Glomerular visceral epithelial cell (primary cell): ENCODE measurements at regions not wholly inside any gene's neighbourhood (a gene's known extent, or its start where the extent isn't known, plus 50 kb on each side); places are given as distances from the start of the nearest gene placed in this dataset.
"Not testable (repeated sequence)": the region's sequence is repeated elsewhere in the genome, so short reads cannot be mapped to it uniquely, and the experiment has no call there.

ENCODE experiments used
- DNase-seq: peaks from one replicate; pipeline ENCODE4 v3.0.0-alpha.2; 2016; ENCODE audit errors: extremely low spot score

- DNase-seq = no peak
These were observed 51.8 kb upstream of the AGR3 start for GRCh38 chr7:16933296-16934279.

DNA sequence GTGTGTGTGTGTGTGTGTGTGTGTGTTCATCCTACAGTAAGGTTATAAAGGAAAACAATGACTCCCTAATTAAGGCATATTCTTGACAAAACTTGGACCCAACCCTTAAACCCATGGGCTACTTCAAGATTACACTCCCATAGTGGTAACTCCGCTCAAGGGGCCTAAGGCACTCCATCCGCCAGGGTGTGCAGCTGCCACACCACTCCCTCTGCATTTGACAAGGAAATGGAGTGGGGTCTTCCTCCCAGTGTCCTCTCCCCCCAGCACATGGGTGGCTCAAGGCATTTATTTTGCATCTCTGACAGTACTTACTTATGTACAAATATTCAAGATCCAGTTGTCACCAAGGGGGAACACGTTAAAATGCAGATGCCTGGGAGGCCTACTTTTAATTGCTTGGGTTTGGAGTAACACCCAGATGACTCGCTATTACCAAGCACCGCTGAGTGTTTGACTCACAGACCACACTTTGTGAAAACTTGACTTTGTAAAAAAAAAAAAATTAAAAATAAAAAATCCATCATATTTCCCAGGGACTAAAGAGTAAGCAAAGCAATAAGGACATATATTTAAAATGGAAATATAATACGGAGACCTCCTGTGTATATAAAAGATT is 53.0 kb upstream of the AGR3 start:
- DNase-seq = no peak

DNA sequence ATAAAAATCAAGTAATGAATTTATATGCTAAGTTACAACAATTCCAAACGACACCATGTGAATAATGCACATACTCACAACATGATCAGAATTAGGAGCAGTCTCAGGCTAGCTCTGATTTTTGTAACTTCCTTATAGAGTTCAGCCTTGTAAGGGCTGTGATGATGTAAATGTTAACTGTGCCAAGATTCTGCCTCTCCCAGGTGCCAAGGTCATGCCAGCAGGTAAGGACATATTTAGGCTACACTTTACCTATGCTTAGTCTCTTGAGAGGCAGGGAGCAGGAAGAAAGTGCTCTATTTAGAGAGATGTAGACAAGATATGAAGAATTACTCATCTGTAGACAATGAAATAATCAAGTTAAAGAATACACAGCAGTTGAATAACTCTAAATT is 53.6 kb upstream of the AGR3 start:
- no peak for DNase-seq

- no peak for DNase-seq
These were observed 55.0 kb upstream of the AGR3 start for GRCh38 chr7:16936626-16937422.

- DNase-seq = no peak
These were observed 57.4 kb upstream of the AGR3 start for GRCh38 chr7:16939161-16939560.

DNA sequence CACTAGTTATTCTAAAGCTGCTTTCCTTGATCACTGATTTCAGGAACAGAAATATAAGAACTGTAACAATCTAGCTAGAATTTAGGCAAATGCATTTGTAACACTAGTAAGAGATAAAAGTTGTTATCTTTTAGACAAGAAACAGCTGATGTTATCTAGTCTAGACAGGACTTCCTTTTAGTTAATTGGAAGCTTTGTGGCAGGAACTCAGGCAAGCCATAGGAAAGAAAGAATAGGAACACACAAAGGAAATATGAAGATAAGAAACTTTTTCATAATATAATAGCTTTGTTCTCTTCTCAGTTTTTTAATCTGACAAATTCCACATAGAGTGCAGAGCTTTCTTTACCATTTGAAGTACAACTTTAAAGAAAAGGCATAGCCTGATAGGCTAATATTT is 59.0 kb upstream of the AGR3 start:
- no peak for DNase-seq

GRCh38 chr7:16942929-16943509 is 61.2 kb upstream of the AGR3 start:
- no peak for DNase-seq

- no peak for DNase-seq
These were observed 63.2 kb upstream of the AGR3 start for GRCh38 chr7:16944936-16945335.

- no peak for DNase-seq
These were observed 63.6 kb upstream of the AGR3 start for GRCh38 chr7:16945372-16945771.

DNA sequence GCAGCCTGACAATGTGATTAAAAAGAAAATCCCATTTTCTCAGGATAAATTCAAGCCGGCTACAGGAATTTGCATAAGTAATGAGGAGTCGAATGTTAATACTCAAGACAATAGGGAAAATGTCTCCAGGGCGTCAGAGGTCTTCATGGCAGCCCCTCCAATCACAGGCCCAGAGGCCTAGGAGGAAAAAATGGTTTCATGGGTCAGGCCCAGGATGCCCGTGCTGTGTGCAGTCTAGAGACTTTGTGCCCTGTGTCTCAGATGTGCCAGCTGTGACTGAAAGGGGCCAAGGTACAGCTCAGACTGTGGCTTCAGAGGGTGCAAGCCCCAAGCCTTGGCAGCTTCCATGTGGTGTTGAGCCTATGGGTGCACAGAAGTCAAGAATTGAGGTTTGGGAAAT is 66.3 kb upstream of the AGR3 start:
- DNase-seq = not testable (repeated sequence)

GRCh38 chr7:16951483-16952080 is 69.8 kb upstream of the AGR3 start:
- DNase-seq = peak; percentile 8

- DNase-seq = no peak
These were observed 72.5 kb upstream of the AGR3 start for GRCh38 chr7:16954321-16954720.

GRCh38 chr7:16958724-16959123 is 76.9 kb upstream of the AGR3 start:
- no peak for DNase-seq

GRCh38 chr7:16960337-16960965 is 78.7 kb upstream of the AGR3 start:
- DNase-seq = no peak

DNA sequence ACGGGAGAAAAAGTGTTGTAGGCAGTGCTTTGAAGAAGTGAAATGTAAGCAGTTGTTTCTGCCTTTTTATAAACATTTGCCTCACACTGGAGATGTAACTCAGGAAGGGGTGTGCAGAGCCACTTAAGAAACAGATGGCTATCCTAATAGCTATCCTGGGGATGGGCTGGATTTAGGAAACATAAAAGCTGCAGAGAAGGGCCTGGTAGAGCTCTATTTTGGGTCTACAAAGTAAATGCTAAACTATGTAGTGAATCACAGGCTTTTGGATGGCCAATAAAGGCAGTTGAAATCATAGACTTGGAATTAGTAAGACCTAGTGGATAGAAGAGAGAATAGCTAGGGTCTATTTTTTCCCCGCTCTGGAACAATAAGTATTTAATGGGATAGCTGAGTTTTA is 79.9 kb upstream of the AGR3 start:
- no peak for DNase-seq

DNA sequence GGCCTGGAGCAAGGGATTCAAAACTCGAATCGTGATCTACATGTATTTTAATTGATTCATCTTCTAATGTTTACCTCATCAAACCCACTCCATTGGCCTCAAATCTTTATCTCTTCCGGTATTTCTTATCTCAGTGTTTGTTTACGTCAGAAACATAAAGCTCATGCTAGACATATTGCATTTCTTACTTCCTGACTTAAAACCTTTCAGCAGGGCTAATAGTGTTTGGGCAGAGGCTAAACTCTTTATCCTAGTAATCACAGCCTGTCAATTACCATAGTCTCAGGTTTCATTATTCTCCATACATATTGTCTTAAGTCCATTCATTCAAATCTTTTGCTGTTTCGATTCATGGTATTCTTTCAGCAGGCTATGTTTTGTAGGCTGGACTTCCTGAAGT is 81.3 kb upstream of the AGR3 start:
- DNase-seq = no peak

GRCh38 chr7:16965697-16966096 is 83.9 kb upstream of the AGR3 start:
- not testable (repeated sequence) for DNase-seq

DNA sequence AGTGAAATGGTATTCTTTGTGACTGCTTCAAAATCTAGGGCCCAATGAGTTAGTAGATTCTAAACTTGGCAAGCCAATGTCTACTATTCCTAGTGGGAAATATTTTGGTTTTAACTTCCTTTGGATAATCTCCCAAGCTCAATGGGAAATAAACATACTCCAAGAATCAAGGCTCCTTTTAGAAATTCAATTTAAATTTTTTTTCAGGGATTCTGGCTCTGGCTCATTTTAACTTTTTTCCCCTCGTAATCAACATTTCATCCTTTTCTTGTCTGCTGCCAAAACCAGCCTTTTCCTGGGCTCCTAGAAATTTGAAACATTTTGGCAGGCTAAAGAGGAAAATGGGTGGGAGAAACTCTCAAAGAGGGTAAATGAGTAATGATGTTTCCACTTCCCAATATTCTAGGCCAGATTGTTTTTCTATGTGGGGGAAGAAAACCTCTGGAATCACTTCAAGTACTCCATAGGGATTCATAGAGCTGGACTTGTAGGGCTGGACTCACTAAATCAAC is 85.6 kb upstream of the AGR3 start:
- no peak for DNase-seq

DNA sequence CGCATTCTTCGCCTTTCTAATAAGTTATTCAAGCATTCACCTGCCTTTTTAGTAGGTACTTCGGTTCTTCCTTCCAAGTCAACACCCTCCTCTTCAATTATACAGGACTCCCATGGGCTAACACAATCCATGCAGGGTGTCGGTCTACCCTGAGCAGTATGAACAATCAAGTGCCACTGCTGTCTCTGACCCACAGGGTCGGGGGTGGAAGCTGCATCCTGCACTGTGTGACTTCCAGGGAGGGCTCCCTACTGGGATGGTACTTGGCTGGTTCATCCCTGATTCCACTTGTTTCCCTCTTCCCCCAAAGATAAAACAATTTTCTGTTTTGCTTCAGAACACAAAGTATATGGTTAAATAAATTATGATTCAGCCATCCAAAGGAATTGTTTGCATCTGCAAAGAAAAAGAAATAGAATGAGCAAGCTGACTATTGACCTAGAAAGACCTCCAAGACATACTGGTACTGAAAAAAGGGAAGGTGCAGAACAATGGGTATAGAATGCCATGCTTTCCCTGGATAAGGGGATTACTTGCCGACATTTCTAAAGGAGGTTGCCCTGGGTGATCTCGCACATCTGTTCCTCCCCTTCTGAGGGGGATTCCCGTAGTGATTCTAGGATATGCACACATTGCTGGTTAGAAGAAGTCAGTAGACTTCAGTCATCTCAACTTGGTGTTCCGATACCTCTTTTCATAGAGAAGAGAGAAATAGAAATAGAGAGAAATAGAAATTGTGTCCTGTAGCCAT is 89.1 kb upstream of the AGR3 start:
- DNase-seq = no peak

GRCh38 chr7:16975712-16976111 is 93.9 kb upstream of the AGR3 start:
- no peak for DNase-seq
